HFFc6 (cell line): ENCODE measurements at regions not wholly inside any gene's neighbourhood (a gene's known extent, or its start where the extent isn't known, plus 50 kb on each side); places are given as distances from the start of the nearest gene placed in this dataset.

ENCODE experiments used
- DNase-seq: peaks from one replicate; pipeline ENCODE4 v3.0.0-alpha.2; 2018
- H3K27ac Mint-ChIP-seq: 2 replicates; pipeline ENCODE4 v1.8.0; 2020; ENCODE audit warnings: mild to moderate bottlenecking, mixed read lengths
- H3K27me3 Mint-ChIP-seq: 2 replicates; pipeline ENCODE4 v1.8.0; 2021; ENCODE audit warnings: mild to moderate bottlenecking, moderate library complexity, mixed read lengths; ENCODE audit not compliant: insufficient read depth
- H3K36me3 Mint-ChIP-seq: 2 replicates; pipeline ENCODE4 v1.8.0; 2021; ENCODE audit warnings: low read depth, mixed read lengths
- H3K4me1 Mint-ChIP-seq: 2 replicates; pipeline ENCODE4 v1.8.0; 2020; ENCODE audit warnings: low read depth, mixed read lengths
- H3K4me3 Mint-ChIP-seq: 2 replicates; pipeline ENCODE4 v1.8.0; 2020; ENCODE audit warnings: mild to moderate bottlenecking, moderate library complexity, mixed read lengths
- H3K9me3 Mint-ChIP-seq: 2 replicates; pipeline ENCODE4 v1.8.0; 2020; ENCODE audit warnings: mild to moderate bottlenecking, mixed read lengths
- TF ChIP-seq, protein P1 (sequence below): fragments of 200-600 bp; sonication (generic); IDR thresholded peaks from 2 replicates; pipeline ENCODE4 v1.5.0; 2021; ENCODE audit warnings: antibody characterized with exemption, mild to moderate bottlenecking

DNA sequence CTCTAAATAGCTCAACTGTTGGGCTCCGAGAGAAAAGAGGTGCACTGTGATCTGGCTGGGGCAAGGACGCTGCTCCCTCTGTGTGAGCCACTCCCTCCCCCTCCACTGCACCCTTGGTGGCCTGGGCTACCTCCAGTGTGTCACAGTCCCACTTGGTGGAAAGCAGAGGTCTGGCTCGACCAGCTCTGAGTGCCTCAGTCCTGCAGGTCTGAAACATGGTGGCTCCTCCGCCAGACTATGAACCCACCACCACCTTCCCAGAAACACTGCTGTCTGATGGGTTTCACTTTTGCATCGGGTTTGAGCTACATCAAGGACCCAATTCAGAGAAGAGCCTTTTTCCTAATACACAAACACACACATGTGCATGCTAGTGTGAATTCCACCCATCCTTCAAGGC lies 500.1 kb downstream of the RPS24 start:
- peaks cover 21% of the 10 kb centered on the region for H3K27me3 Mint-ChIP-seq
- no peak for DNase-seq
- no peaks in the 10 kb centered on the region for H3K36me3 Mint-ChIP-seq
- no peak overlapping the region for H3K4me3 Mint-ChIP-seq
- H3K4me1 Mint-ChIP-seq: no peaks in the 10 kb centered on the region
- H3K9me3 Mint-ChIP-seq: no peaks in the 10 kb centered on the region
- TF ChIP-seq, protein P1, sequence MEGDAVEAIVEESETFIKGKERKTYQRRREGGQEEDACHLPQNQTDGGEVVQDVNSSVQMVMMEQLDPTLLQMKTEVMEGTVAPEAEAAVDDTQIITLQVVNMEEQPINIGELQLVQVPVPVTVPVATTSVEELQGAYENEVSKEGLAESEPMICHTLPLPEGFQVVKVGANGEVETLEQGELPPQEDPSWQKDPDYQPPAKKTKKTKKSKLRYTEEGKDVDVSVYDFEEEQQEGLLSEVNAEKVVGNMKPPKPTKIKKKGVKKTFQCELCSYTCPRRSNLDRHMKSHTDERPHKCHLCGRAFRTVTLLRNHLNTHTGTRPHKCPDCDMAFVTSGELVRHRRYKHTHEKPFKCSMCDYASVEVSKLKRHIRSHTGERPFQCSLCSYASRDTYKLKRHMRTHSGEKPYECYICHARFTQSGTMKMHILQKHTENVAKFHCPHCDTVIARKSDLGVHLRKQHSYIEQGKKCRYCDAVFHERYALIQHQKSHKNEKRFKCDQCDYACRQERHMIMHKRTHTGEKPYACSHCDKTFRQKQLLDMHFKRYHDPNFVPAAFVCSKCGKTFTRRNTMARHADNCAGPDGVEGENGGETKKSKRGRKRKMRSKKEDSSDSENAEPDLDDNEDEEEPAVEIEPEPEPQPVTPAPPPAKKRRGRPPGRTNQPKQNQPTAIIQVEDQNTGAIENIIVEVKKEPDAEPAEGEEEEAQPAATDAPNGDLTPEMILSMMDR: no peak
- H3K27ac Mint-ChIP-seq: no peak overlapping the region

DNA sequence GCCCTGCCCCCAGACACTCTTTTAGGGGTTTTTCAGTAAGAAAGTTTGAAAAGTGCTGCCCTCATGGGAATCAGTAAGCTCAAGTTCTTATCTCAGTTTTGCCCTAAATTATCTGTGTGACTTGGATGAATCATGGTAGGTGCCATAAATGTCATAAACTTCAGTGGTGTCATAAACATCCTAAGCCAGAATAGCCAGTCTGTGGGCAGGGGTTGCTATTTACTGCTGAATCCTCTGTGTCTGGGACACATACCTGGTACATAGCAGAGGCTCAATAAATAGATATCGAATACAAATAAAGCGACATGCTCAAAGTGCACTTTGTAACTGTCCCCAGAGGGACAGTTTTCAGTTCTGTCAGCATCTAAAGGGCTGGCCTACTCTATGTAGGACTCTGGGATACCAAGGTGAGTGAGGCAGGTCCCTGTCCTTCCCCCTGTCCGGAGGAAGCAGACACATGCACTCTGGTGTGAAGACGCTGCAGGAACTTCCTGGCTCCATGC lies 502.1 kb downstream of the RPS24 start:
- no peaks in the 10 kb centered on the region for H3K4me1 Mint-ChIP-seq
- no peak for DNase-seq
- H3K27me3 Mint-ChIP-seq: peaks cover 21% of the 10 kb centered on the region
- no peak overlapping the region for H3K4me3 Mint-ChIP-seq
- TF ChIP-seq, protein P1: no peak
- no peaks in the 10 kb centered on the region for H3K36me3 Mint-ChIP-seq
- no peaks in the 10 kb centered on the region for H3K9me3 Mint-ChIP-seq
- no peak overlapping the region for H3K27ac Mint-ChIP-seq

DNA sequence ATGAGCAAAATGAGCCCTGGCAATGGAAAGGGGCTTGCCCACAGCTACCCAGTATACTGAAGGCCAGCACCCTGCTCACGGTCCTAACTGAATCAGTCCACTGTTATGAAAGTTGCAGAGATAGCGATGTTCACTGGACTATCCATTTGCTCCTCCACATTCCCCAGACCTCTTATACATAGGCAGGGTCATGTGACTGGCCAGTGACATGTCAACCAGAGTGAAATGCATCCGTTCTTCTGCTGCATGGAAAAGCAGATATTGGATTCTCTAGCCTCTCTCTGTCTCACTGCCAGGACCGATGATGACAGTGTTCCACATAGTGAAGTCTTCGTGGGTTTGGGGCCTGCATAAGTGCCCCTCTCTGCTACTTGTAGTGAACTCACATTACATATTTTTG lies 503.4 kb downstream of the RPS24 start:
- Mint-ChIP-seq H3K27me3 (peaks cover 28% of the 10 kb centered on the region), H3K36me3 (no peaks in the 10 kb centered on the region), H3K27ac (no peak overlapping the region), H3K4me1 (peaks cover 7% of the 10 kb centered on the region; the same call in 1 of the 2 replicates), H3K4me3 (no peak overlapping the region), H3K9me3 (no peaks in the 10 kb centered on the region)
- DNase-seq: no peak
- TF ChIP-seq, protein P1: no peak

DNA sequence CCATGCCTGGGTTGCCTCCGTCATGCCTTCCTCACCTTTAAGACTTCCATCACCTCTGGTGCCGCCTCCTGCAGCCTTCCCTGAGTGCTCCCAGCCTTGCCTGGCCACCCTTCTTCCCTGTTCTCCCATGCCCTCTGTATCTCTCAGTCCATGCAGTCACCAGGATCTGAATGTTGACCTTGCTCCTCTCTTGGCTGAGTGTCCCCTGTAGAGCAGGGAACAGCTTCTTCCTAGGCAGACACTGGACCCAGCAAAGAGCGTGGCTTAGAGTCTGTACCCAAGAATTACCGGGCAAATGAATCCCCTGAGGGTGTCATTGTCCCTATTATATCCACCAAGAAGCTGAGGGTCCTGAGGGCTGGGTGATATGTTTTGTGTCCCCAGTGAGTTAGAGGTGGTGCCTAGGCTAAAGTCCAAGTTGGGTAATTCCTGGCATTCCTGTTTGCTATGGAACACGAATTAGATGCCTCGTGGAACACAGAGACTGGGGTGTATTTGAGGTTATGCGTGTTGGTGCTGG lies 505.6 kb downstream of the RPS24 start:
- no peak overlapping the region for H3K27ac Mint-ChIP-seq
- TF ChIP-seq, protein P1: no peak
- no peaks in the 10 kb centered on the region for H3K9me3 Mint-ChIP-seq
- no peak overlapping the region for H3K4me3 Mint-ChIP-seq
- DNase-seq: no peak
- peaks cover 11% of the 10 kb centered on the region; the same call in 1 of the 2 replicates for H3K4me1 Mint-ChIP-seq
- peaks cover 43% of the 10 kb centered on the region for H3K27me3 Mint-ChIP-seq
- H3K36me3 Mint-ChIP-seq: no peaks in the 10 kb centered on the region

DNA sequence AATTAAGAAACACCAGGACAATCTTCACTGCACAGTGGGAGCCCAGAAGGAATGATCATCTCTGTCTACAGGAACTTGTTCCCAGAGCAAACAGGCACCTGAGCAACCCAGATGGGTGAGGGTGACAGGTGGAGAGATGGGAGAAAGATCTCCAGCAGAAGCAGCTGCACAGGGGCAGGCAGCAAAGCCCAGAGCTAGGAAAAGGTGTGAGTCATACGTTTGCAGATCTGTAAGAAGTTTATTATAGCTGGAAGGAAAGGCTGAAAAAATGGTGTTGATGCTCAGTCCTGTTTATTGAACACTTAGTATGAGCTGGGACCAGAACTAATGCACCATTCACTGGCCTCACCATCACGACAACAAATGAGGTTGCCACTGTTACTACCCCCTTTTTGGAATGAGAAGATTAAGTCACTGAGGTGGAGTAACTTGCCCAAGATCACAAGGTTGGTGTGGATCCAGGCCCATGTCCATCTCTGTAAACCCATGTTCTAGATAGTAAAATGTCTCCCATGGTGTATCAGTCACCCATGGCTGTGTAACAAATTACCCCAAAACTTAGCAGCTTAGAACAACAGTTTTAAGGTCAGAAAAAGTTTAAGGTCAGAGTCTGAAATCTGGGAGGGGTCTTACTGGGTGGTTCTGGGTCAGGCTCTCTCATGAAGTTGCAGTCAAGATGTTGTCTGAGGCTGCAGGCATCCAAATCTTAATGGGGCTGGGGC lies 506.9 kb downstream of the RPS24 start:
- Mint-ChIP-seq H3K27me3 (peaks cover 50% of the 10 kb centered on the region), H3K27ac (no peak overlapping the region), H3K9me3 (no peaks in the 10 kb centered on the region), H3K4me3 (no peak overlapping the region), H3K36me3 (no peaks in the 10 kb centered on the region), H3K4me1 (peaks cover 11% of the 10 kb centered on the region; the same call in 1 of the 2 replicates)
- DNase-seq: no peak
- TF ChIP-seq, protein P1: no peak
